IMR-90 (cell line): ENCODE measurements at regions not wholly inside any gene's neighbourhood (a gene's known extent, or its start where the extent isn't known, plus 50 kb on each side); places are given as distances from the start of the nearest gene placed in this dataset.
A peak's percentile ranks its signal among the peaks of the same experiment; 100 is the strongest.
"Not testable (repeated sequence)": the region's sequence is repeated elsewhere in the genome, so short reads cannot be mapped to it uniquely, and the experiment has no call there.

Experiments used
- ATAC-seq: fragments of 200-7000 bp; cut with Tn5 transposase; 2 replicates; pipeline ENCODE4 v1.9.1; 2020; ENCODE audit warnings: low read depth, mild to moderate bottlenecking, moderate library complexity
- BruUV-seq: library from RNA; stranded (reverse); fragments of 400-500 nt; replicated peaks from 2 replicates; lab custom pipeline; 2021; lab: Mats Ljungman, UMichigan
- CTCF ChIA-PET: fragments of 300-600 bp; formaldehyde crosslinking; extraction: SDS; loops from one replicate; lab custom pipeline; 2021; ENCODE audit warnings: antibody characterized with exemption; lab: Yijun Ruan, JAX
- POLR2A ChIA-PET: fragments of 300-600 bp; sonication (Branson Sonifier 250); formaldehyde crosslinking; loops from one replicate; lab custom pipeline; 2022; ENCODE audit warnings: antibody characterized with exemption; ENCODE audit not compliant: unreplicated experiment; lab: Charles Lee
- DNase-seq: peaks from one replicate; pipeline ENCODE4 v3.0.0; 2013
- H2AFZ ChIP-seq: replicated peaks from 2 replicates; pipeline ENCODE3; 2013; ENCODE audit warnings: low read length, mild to moderate bottlenecking; ENCODE audit not compliant: poor library complexity
- H2AK5ac ChIP-seq: 2 replicates; pipeline ENCODE4 v1.6.1; 2013; ENCODE audit warnings: low read depth, low read length, inconsistent platforms
- H2AK9ac ChIP-seq: replicated peaks from 2 replicates; pipeline ENCODE3; 2013; ENCODE audit warnings: mild to moderate bottlenecking, low read depth, low read length, moderate library complexity; ENCODE audit not compliant: poor library complexity
- H2BK120ac ChIP-seq: 2 replicates; pipeline ENCODE4 v1.6.1; 2013; ENCODE audit warnings: low read depth, low read length, inconsistent platforms
- H2BK15ac ChIP-seq: 3 replicates; pipeline ENCODE4 v1.6.1; 2013; ENCODE audit warnings: low read depth, low read length, inconsistent platforms
- H2BK20ac ChIP-seq: 2 replicates; pipeline ENCODE4 v1.6.1; 2013; ENCODE audit warnings: low read depth, mild to moderate bottlenecking, inconsistent platforms, low read length, moderate library complexity
- H2BK5ac ChIP-seq: 2 replicates; pipeline ENCODE4 v1.6.1; 2013; ENCODE audit warnings: mild to moderate bottlenecking, low read depth, low read length, inconsistent platforms; ENCODE audit not compliant: poor library complexity, severe bottlenecking
- H3K14ac ChIP-seq: replicated peaks from 2 replicates; pipeline ENCODE4 v1.6.1; 2013; ENCODE audit warnings: low read depth, low read length, inconsistent platforms
- H3K18ac ChIP-seq: 2 replicates; pipeline ENCODE4 v1.6.1; 2013; ENCODE audit warnings: low read depth, low read length, control low read depth
- H3K23ac ChIP-seq: 2 replicates; pipeline ENCODE4 v1.6.1; 2013; ENCODE audit warnings: low read depth, low read length, inconsistent platforms
- H3K27ac ChIP-seq: 2 replicates; pipeline ENCODE4 v1.5.1; 2013; ENCODE audit warnings: mild to moderate bottlenecking, control low read depth, low read length; ENCODE audit not compliant: insufficient read depth
- H3K27me3 ChIP-seq: 2 replicates; pipeline ENCODE4 v1.6.1; 2013; ENCODE audit warnings: low read length; ENCODE audit not compliant: control insufficient read depth, insufficient read depth
- H3K36me3 ChIP-seq: 2 replicates; pipeline ENCODE4 v1.6.1; 2013; ENCODE audit warnings: low read length, mixed read lengths; ENCODE audit not compliant: control insufficient read depth, insufficient read depth
- H3K4ac ChIP-seq: 2 replicates; pipeline ENCODE4 v1.6.1; 2013; ENCODE audit warnings: low read depth, low read length, inconsistent platforms
- H3K4me1 ChIP-seq: 2 replicates; pipeline ENCODE4 v1.6.1; 2013; ENCODE audit warnings: low read length, mixed read lengths; ENCODE audit not compliant: control insufficient read depth, insufficient read depth
- H3K4me2 ChIP-seq: 2 replicates; pipeline ENCODE4 v1.6.1; 2013; ENCODE audit warnings: low read depth, mild to moderate bottlenecking, control low read depth, low read length, moderate library complexity
- H3K4me3 ChIP-seq: 2 replicates; pipeline ENCODE4 v1.5.1; 2013; ENCODE audit warnings: low read depth, mild to moderate bottlenecking, control low read depth, low read length, moderate library complexity; ENCODE audit not compliant: insufficient read depth
- H3K56ac ChIP-seq: 2 replicates; pipeline ENCODE4 v1.6.1; 2013; ENCODE audit warnings: low read length, inconsistent platforms; ENCODE audit not compliant: insufficient read depth; ENCODE audit errors: extremely low read depth
- H3K79me1 ChIP-seq, 2 experiments: 2 replicates each; pipeline ENCODE4 v1.6.1; 2013; ENCODE audit warnings: low read length in 2 of 2, inconsistent platforms in 1 of 2, low read depth in 1 of 2
- H3K9ac ChIP-seq: 2 replicates; pipeline ENCODE4 v1.6.1; 2013; ENCODE audit warnings: low read depth, low read length, control low read depth
- H3K9me1 ChIP-seq: 2 replicates; pipeline ENCODE4 v1.6.1; 2013; ENCODE audit warnings: low read length, inconsistent platforms; ENCODE audit not compliant: insufficient read depth
- H3K9me3 ChIP-seq: 2 replicates; pipeline ENCODE4 v1.6.1; 2013; ENCODE audit warnings: low read length; ENCODE audit not compliant: control insufficient read depth, insufficient read depth
- H4K20me1 ChIP-seq: 2 replicates; pipeline ENCODE4 v1.6.1; 2013; ENCODE audit warnings: low read length, inconsistent platforms; ENCODE audit not compliant: insufficient read depth
- H4K5ac ChIP-seq: 2 replicates; pipeline ENCODE4 v1.6.1; 2013; ENCODE audit warnings: mild to moderate bottlenecking, low read depth, low read length, control low read depth
- H4K8ac ChIP-seq, 2 experiments: 2 replicates each; pipeline ENCODE4 v1.6.1; 2013; ENCODE audit warnings: low read depth in 2 of 2, low read length in 2 of 2, control low read depth in 1 of 2, inconsistent platforms in 1 of 2
- H4K91ac ChIP-seq: 2 replicates; pipeline ENCODE4 v1.6.1; 2013; ENCODE audit warnings: low read depth, low read length, inconsistent platforms; ENCODE audit not compliant: insufficient read depth
- WGBS, 2 experiments: methylation state at CpG; one replicate each; pipeline versions ENCODE4 v1.1.5 to v1.1.7; 2013; ENCODE audit warnings: missing lambda C conversion rate in 2 of 2; ENCODE audit not compliant: insufficient read length in 1 of 2; ENCODE audit errors: extremely low coverage in 2 of 2; 5-methylcytosine and 5-hydroxymethylcytosine counted together
- dilution Hi-C: fragments of 300-500 bp; cut with HindIII; formaldehyde crosslinking; loops from one replicate; pipeline ENCODE4 v1.14.3; 2018; ENCODE audit warnings: low sequenced_read_pairs; ENCODE audit not compliant: unreplicated experiment
- in situ Hi-C: fragments of 300-500 bp; cut with MboI; formaldehyde crosslinking; loops from 3 replicates; pipeline ENCODE4 v1.14.3; 2019; ENCODE audit warnings: low sequenced_read_pairs, inconsistent platforms, mixed read lengths
- intact Hi-C: fragments of 100-400 bp; cut with micrococcal nuclease; formaldehyde crosslinking; loops from 2 replicates; pipeline ENCODE4 v1.10.0; 2022

DNA sequence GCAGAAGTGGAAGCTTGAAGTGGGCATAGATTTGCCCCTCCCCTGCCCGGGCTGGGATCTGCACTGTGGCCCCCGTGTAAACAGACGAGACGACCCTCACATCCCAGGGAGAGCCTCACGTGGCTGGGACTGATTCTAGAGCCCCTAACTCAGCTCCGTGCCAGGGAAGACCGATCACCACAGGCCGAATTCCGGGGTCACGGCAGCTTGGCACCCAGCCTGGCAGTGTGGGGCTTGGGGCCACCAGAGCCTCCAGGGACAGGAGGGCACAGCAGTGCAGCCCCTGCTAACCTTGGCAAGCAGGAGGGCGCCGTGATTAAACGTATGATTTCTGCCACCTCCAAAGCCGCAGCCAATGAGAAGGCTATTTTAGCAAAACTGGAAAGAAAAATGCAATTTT, 198.7 kb upstream of the ZNF469 start:
- POLR2A ChIA-PET, H2BK20ac ChIP-seq, H4K8ac ChIP-seq, H3K14ac ChIP-seq, H3K56ac ChIP-seq, H3K27ac ChIP-seq, DNase-seq, H2AK5ac ChIP-seq, H3K4me3 ChIP-seq, H4K20me1 ChIP-seq, H3K27me3 ChIP-seq, CTCF ChIA-PET, dilution Hi-C loops, H3K18ac ChIP-seq, H4K91ac ChIP-seq, ATAC-seq, in situ Hi-C loops, H2BK120ac ChIP-seq, H4K5ac ChIP-seq, H2AK9ac ChIP-seq, BruUV-seq, H3K4ac ChIP-seq, H3K4me2 ChIP-seq, H3K9ac ChIP-seq, H2BK15ac ChIP-seq, intact Hi-C loops, H2BK5ac ChIP-seq, H3K23ac ChIP-seq, H2AFZ ChIP-seq: not testable (repeated sequence)
- peaks cover 12% of the 10 kb centered on the region for H3K9me1 ChIP-seq
- no CpG with 5 or more reads among the region's 14 CpGs for WGBS, 2 experiments
- peaks cover 20% of the 10 kb centered on the region for H3K4me1 ChIP-seq
- peaks cover 14 to 26% of the 10 kb centered on the region in 2 experiments for H3K79me1 ChIP-seq
- H3K36me3 ChIP-seq, result peaks cover 15% of the 10 kb centered on the region
- H3K9me3 ChIP-seq, result peaks cover 28% of the 10 kb centered on the region

DNA sequence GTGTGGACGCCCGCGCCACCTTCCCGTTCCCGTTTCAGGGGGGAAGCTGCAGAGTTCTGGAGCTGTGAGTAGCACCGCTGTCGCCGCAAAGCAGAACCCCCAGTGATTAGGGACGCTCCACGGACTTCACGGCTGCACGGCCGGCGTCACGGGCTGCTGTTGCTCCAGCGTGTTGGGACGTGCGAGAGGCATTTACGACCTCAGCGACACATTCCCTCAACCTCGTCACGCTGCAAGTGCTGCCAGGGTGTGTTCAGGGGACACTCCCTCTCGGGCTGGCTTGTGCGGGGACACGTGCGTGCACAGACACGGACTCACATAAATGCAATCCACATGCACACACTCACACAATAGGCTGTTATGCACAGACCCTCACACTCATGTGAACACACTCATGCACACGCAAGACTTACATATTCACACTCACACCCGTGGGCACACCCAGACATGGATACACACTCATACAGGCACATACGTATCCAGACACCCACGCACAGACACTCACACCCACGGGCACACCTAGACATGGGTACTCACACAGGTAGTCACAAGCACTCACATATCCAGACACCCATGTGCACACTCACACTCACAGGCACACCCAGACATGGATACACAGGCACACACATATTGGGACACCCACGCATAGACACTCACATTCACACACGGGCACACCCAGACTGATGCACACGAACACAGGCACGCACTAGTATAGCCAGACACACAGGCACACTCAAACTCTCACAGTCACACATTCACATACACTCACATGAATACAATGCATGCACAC, 198.0 kb upstream of the ZNF469 start:
- DNase-seq, H3K9ac ChIP-seq, H3K23ac ChIP-seq, H3K27me3 ChIP-seq, H2BK20ac ChIP-seq, H4K91ac ChIP-seq, H4K5ac ChIP-seq, intact Hi-C loops, H4K20me1 ChIP-seq, H3K27ac ChIP-seq, POLR2A ChIA-PET, H2AK9ac ChIP-seq, in situ Hi-C loops, H2BK15ac ChIP-seq, H2AFZ ChIP-seq, dilution Hi-C loops, H3K56ac ChIP-seq, H3K18ac ChIP-seq, ATAC-seq, CTCF ChIA-PET, H2BK5ac ChIP-seq, BruUV-seq: not testable (repeated sequence)
- Histone ChIP-seq H2AK5ac (peak overlapping the region; percentile 1), H2BK120ac (peak overlapping the region; percentile 98; the same call in 1 of the 2 replicates), H3K36me3 (peaks cover 15% of the 10 kb centered on the region), H3K4me2 (peak overlapping the region; percentile 96), H3K14ac (peak overlapping the region; percentile 94), H3K4me3 (peak overlapping the region; percentile 54), H4K8ac (peak overlapping the region; percentile 0 to 84; a peak in 1 of 4 replicates), H3K9me1 (peaks cover 12% of the 10 kb centered on the region), H3K79me1 (peaks cover 14 to 26% of the 10 kb centered on the region in 2 experiments), H3K4ac (peak overlapping the region; percentile 96), H3K4me1 (peaks cover 20% of the 10 kb centered on the region), H3K9me3 (peaks cover 29% of the 10 kb centered on the region)
- WGBS, 2 experiments, result 99% methylated on average over 14 of the region's 36 CpGs; no CpG with 5 or more reads in 1 of the 2 experiments
